Muscle layer of duodenum (tissue), 2 donors: ENCODE measurements at regions not wholly inside any gene's neighbourhood (a gene's known extent, or its start where the extent isn't known, plus 50 kb on each side); places are given as distances from the start of the nearest gene placed in this dataset.

ENCODE experiments used
- H3K27ac ChIP-seq: one replicate; pipeline ENCODE4 v1.7.0; 2013; ENCODE audit warnings: mild to moderate bottlenecking, low read length
- H3K27me3 ChIP-seq: one replicate; pipeline ENCODE4 v1.7.0; 2013; ENCODE audit warnings: low read depth, mild to moderate bottlenecking, control low read depth, low read length
- H3K36me3 ChIP-seq, 2 donors: one replicate each; pipeline ENCODE4 v1.7.0; 2013; ENCODE audit warnings: low read length in 2 of 2, control low read depth in 1 of 2, mild to moderate bottlenecking in 1 of 2; ENCODE audit not compliant: insufficient read depth in 2 of 2, control insufficient read depth in 1 of 2
- H3K4me1 ChIP-seq, 2 donors: one replicate each; pipeline ENCODE4 v1.7.0; 2013; ENCODE audit warnings: low read length in 2 of 2, mild to moderate bottlenecking in 2 of 2, control low read depth in 1 of 2, moderate library complexity in 1 of 2; ENCODE audit not compliant: insufficient read depth in 2 of 2, control insufficient read depth in 1 of 2
- H3K4me3 ChIP-seq, 2 donors: one replicate each; pipeline ENCODE4 v1.7.0; 2013; ENCODE audit warnings: low read length in 2 of 2, low read depth in 1 of 2, mild to moderate bottlenecking in 1 of 2
- H3K9me3 ChIP-seq, 2 donors: one replicate each; pipeline ENCODE4 v1.7.0; 2013; ENCODE audit warnings: low read length in 2 of 2, control low read depth in 1 of 2, mild to moderate bottlenecking in 1 of 2; ENCODE audit not compliant: control insufficient read depth in 1 of 2
- donor health status: healthy.

DNA sequence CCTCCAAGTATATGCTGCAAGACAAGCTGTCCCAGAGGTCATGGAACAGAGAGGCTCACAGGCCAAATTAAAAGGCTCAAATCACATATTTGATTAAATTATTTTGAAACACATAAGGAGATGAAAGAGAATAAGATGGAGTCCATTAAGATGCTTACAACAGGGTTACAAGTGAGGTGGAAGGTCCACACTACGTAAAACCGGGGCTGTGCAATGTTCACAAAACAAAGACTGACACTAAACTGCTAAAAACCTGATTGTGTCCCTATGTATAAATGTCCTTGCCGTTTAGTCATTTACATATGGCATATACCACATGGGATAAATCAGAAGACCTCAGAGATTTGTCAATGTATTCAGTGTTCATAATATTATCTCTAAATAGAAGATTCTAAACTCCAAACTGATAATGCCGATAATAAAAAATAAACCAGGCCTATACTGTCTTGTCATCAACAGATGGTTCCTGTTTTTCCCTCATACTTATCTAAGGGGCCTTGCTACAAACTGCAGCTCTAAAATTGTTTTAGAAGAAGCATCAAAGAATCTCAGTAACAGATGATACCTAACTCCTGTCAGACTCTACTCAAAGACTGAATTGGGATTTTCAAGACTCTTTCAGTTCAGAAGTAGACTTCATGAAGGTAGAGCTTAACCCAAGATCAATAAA lies 51.8 kb upstream of the RIPOR2 start:
- Histone ChIP-seq H3K9me3 (peaks cover 0 to 7% of the 10 kb centered on the region in 2 donors), H3K4me1 (no peaks in the 10 kb centered on the region), H3K27ac (no peak overlapping the region), H3K27me3 (no peaks in the 10 kb centered on the region), H3K4me3 (no peak overlapping the region), H3K36me3 (no peaks in the 10 kb centered on the region)

DNA sequence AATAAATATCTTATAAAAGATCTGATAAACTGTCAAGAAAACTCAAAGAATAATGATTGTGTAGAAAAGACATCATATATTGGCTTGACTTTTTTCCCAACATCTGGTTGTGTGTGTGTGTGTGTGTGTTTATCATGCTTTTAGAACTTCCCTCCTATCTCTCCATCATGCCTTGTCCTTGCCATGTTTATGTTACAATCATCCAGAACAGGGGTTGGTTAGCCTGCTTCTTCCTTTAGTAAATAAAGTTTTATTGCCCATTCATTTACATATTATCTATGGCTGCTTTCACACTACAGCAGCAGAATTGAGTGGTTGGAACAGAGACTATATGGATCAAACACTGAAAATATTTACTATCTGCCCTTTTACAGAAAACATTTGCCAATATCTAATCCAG lies 52.8 kb upstream of the RIPOR2 start:
- no peak overlapping the region for H3K27ac ChIP-seq
- H3K36me3 ChIP-seq: no peaks in the 10 kb centered on the region
- H3K4me3 ChIP-seq: no peak overlapping the region

DNA sequence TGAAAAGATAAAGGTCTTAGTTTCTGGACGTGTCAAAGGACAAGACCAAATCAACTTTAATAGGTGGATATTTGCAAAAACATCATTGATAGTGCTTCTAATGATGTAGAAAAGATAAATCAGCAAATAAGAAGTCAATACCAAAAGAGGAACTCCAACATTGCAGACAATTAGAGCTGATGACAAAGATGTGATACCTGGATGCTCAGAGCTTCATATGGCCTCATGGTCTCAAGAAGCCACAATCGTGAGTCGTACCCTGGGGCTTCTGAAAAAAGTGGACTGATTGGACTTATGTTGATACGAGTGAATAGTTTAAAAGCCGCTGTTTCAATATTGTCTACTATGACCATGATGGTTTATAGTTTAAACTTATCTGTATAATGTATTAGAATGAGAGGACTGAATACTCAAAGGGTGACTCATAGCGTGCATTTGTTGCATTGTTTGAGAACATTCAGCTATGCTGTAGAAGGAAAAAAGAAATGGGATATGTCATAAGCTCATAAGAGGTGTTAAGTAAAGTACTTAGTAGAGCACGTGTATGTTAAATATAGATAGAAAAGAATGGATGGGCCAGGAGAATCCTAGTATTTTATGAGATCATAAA lies 54.6 kb upstream of the RIPOR2 start:
- Histone ChIP-seq H3K4me3 (no peak overlapping the region), H3K4me1 (no peaks in the 10 kb centered on the region), H3K27me3 (no peaks in the 10 kb centered on the region), H3K36me3 (no peaks in the 10 kb centered on the region), H3K27ac (no peak overlapping the region), H3K9me3 (peaks cover 0 to 7% of the 10 kb centered on the region in 2 donors)

More for the DNA sequence above, 52.8 kb upstream of the RIPOR2 start:
- H3K4me1 ChIP-seq: no peaks in the 10 kb centered on the region
- H3K9me3 ChIP-seq: peaks cover 0 to 7% of the 10 kb centered on the region in 2 donors
- H3K27me3 ChIP-seq: no peaks in the 10 kb centered on the region

DNA sequence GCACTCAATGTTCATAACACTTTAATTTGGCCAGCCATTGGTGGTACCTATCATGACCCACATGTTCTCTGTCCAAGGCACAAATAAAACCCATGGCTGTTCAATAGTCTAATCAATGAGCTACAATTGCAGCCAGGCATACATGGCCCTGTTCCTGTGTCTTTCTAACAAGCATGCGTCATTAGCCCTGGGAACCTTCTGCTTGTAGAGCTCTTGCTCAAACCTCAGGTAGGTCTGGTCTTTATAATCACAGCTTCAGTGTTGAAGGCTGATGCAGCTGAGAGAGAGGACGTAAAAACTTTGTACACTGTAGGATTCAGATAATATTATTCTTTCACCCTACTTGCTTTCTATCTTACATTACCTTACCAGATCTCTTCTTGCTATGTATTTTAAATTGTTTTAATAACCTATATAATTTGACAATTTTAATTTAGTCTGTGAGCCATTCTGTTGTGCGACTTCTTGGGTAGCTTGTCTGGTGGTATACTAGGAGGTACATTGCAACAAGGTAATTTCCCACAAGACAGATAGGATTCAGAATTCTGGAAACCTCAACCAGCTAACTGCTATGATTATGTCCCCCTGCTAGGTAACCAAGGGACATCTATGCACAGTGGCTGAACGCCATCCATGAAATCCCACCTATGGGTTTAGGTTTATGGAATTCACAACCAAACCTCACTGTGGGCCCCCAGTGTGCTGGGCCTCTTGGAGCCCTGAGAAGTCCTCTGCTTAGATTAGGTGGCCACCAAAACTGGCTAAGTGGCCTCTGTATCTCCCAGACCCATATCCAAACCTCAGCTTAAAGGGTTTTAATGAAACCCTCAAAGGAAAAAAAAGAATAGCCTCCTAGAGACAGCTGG lies 55.4 kb upstream of the RIPOR2 start:
- no peaks in the 10 kb centered on the region for H3K36me3 ChIP-seq
- no peak overlapping the region for H3K27ac ChIP-seq
- no peaks in the 10 kb centered on the region for H3K27me3 ChIP-seq
- no peaks in the 10 kb centered on the region for H3K4me1 ChIP-seq
- no peak overlapping the region for H3K4me3 ChIP-seq
- peaks cover 0 to 7% of the 10 kb centered on the region in 2 donors for H3K9me3 ChIP-seq

DNA sequence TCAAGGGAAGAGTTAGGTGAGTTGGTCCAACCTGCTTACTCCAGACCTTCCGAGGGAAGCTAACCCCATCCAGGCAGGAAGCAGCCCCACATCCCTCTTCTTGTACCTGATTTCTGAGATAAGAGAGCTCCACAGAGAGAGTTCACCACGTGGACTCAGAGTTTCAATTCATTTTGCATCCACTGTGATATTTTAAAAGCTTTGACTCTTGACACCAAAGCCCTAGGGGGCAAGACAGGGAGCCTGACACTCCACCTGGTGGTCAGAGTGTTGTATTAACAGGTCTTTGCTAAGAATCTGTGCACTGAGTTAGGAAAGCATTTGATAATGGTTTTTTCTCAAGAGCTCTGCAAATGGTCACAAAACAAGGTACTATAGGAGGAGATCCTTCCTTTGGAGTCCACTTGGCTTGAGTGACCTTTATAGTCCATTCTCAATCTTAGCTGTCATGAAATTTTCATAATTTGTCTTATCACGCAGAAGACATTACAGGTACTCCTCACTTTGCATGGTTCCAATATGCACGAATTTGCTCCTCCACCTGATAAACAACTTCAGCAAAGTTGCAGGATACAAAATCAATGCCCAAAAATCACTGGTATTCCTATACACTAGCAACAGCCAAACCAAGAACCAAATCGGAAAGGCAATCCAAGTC lies 56.2 kb upstream of the RIPOR2 start:
- Histone ChIP-seq H3K4me3 (no peak overlapping the region), H3K27ac (no peak overlapping the region), H3K27me3 (no peaks in the 10 kb centered on the region), H3K36me3 (no peaks in the 10 kb centered on the region), H3K9me3 (peaks cover 0 to 6% of the 10 kb centered on the region in 2 donors), H3K4me1 (no peaks in the 10 kb centered on the region)

DNA sequence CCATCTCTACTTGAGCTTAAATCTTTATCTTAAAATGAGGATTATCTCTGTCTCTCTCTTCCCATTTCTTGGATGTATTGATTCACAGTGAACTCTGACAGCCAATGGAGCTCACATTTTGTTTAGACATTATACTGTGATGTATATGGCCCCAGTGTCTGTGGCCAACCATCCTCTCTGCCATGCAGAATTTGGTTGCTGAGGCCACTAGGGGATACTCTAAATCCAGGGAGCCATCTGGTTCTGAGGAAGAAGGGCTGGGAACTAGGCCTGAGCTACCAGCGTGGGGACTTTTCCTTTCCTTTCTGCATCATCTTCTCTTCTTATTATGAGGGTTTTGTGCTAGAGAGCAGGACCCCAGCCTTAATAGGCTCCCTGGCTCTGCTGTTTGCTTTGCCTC lies 59.1 kb upstream of the RIPOR2 start:
- Histone ChIP-seq H3K4me3 (no peak overlapping the region), H3K27ac (no peak overlapping the region), H3K36me3 (no peaks in the 10 kb centered on the region), H3K4me1 (no peaks in the 10 kb centered on the region), H3K9me3 (no peaks in the 10 kb centered on the region), H3K27me3 (no peaks in the 10 kb centered on the region)

DNA sequence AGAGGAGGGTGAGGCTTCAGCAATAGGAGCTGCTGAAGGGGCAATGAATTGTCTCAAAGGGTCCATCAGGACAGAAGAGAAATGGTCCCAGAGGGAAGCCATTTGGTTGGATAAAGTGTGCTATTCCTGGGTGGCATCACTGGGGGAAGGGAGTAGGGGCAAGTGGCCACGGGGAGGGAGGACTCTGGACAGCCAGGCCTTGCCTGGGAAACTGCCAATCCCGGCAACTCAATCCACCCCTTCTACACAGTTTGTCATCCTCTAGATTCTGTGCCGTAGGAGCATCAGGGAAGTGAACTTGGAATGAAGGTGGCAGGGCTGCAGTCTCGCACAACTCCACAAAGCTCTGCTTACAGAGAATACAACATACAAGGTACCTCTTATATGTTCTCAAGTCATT lies 59.5 kb upstream of the RIPOR2 start:
- no peaks in the 10 kb centered on the region for H3K36me3 ChIP-seq
- H3K4me1 ChIP-seq: no peaks in the 10 kb centered on the region
- no peak overlapping the region for H3K27ac ChIP-seq

DNA sequence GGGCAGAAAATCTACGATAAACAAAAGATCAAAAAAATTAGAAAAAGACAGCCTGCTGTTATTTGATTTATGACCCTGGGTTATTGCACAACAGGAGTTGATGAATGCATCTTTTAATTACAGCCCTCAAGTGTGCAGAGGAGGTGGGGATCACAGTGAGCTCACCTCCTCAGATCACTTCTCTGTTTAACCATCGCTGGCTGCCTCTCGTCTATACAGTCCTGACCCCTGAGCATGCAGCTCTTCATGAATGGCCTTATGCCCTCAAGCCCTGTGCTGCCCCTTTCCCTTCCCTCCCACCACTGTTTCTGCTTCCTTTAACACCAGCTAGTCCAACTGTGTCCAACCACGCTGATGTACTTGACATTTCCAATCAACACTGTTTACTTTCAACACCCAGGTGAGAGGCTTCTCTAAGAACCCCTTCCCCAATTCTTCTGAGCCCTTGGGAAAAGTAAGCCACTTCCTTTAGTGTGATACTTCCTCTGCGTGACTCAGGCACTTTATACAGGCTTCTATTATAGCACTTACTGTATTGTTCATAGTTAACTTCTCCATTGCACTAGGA lies 60.6 kb upstream of the RIPOR2 start:
- peaks cover 0 to 4% of the 10 kb centered on the region in 2 donors for H3K4me1 ChIP-seq
- no peak overlapping the region for H3K4me3 ChIP-seq
- no peaks in the 10 kb centered on the region for H3K9me3 ChIP-seq
- H3K27me3 ChIP-seq: no peaks in the 10 kb centered on the region
- H3K36me3 ChIP-seq: no peaks in the 10 kb centered on the region
- no peak overlapping the region for H3K27ac ChIP-seq

More for the DNA sequence above, 59.5 kb upstream of the RIPOR2 start:
- no peak overlapping the region for H3K4me3 ChIP-seq
- H3K27me3 ChIP-seq: no peaks in the 10 kb centered on the region
- H3K9me3 ChIP-seq: no peaks in the 10 kb centered on the region

DNA sequence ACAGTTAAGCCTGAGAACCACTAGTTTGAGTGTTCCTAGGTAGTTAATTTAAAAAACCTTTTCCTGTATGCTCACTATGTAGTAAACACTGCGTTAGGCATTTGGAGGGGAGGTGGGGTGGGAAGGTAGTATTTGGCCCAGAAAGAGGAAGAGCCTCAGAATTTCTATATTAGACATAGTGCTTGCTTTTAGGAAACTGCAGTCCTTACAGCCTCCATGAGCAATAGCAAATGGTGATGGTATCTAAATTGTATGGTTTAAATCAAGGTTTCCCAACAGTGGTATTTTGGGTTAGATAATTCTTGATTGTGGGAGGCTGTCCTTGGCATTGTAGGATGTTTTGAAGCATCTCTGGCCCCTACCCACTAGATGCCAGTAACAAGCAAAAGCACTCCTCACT lies 61.5 kb upstream of the RIPOR2 start:
- no peak overlapping the region for H3K27ac ChIP-seq
- H3K4me3 ChIP-seq: no peak overlapping the region
- no peaks in the 10 kb centered on the region for H3K9me3 ChIP-seq
- H3K27me3 ChIP-seq: no peaks in the 10 kb centered on the region
- no peaks in the 10 kb centered on the region for H3K36me3 ChIP-seq
- H3K4me1 ChIP-seq: peaks cover 0 to 4% of the 10 kb centered on the region in 2 donors

DNA sequence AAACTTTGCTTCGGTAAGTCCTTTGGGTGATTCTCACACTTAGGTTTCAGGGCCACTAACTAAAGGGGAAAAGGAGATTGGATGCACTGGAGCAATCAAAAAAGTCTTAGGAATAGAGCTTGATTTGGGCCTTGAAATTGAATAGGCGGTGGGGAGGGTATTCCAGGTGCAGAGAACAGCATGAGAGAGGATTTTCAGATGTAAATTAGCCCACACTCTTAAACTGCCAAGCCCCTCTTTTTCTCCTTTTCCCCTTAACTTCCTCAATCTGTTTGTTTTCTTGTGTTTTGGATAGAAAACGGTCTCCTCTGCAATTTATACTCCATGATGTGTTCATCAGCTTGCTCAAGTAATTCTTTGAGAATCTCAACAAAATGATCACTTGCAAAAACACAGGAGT lies 62.1 kb upstream of the RIPOR2 start:
- H3K9me3 ChIP-seq: no peaks in the 10 kb centered on the region
- no peaks in the 10 kb centered on the region for H3K36me3 ChIP-seq
- peaks cover 0 to 4% of the 10 kb centered on the region in 2 donors for H3K4me1 ChIP-seq
- H3K4me3 ChIP-seq: no peak overlapping the region
- H3K27me3 ChIP-seq: no peaks in the 10 kb centered on the region
- no peak overlapping the region for H3K27ac ChIP-seq
